ENCODE measurements at regions not wholly inside any gene's neighbourhood (a gene's known extent, or its start where the extent isn't known, plus 50 kb on each side); places are given as distances from the start of the nearest gene placed in this dataset.
"Not testable (repeated sequence)": the region's sequence is repeated elsewhere in the genome, so short reads cannot be mapped to it uniquely, and the experiment has no call there.

- FAIRE-seq: no peak
- DNase-seq (ENCODE audit: extremely low spot score, insufficient read length, low read depth): no peak
Observed at GRCh38 chr6:144690666-144691065, 405.5 kb downstream of the UTRN start.

GRCh38 chr6:144692050-144692449, 406.9 kb downstream of the UTRN start:
- not testable (repeated sequence) for DNase-seq (ENCODE audit: extremely low spot score, insufficient read length, low read depth); FAIRE-seq

GRCh38 chr6:144695858-144696533, 410.9 kb downstream of the UTRN start:
- FAIRE-seq: no peak
- DNase-seq (ENCODE audit: extremely low spot score, insufficient read length, low read depth): no peak

- no peak for DNase-seq (ENCODE audit: extremely low spot score, insufficient read length, low read depth)
- no peak for FAIRE-seq
Observed at GRCh38 chr6:144696610-144697368, 411.7 kb downstream of the UTRN start.

GRCh38 chr6:144697369-144697760, 412.2 kb downstream of the UTRN start:
- FAIRE-seq (no peak), DNase-seq (ENCODE audit: extremely low spot score, insufficient read length, low read depth) (no peak)

GRCh38 chr6:144697801-144698200, 412.7 kb downstream of the UTRN start:
- no peak for DNase-seq (ENCODE audit: extremely low spot score, insufficient read length, low read depth)
- FAIRE-seq: no peak

GRCh38 chr6:144702781-144703180, 417.6 kb downstream of the UTRN start:
- FAIRE-seq (no peak), DNase-seq (ENCODE audit: extremely low spot score, insufficient read length, low read depth) (no peak)

- FAIRE-seq: no peak
- DNase-seq (ENCODE audit: extremely low spot score, insufficient read length, low read depth): no peak
Observed at GRCh38 chr6:144710207-144710606, 425.1 kb downstream of the UTRN start.

GRCh38 chr6:144711661-144712060, 426.5 kb downstream of the UTRN start:
- DNase-seq (ENCODE audit: extremely low spot score, insufficient read length, low read depth) (no peak), FAIRE-seq (no peak)

GRCh38 chr6:144712541-144712940, 427.4 kb downstream of the UTRN start:
- FAIRE-seq: no peak
- DNase-seq (ENCODE audit: extremely low spot score, insufficient read length, low read depth): no peak

GRCh38 chr6:144714021-144714712, 429.0 kb downstream of the UTRN start:
- FAIRE-seq (no peak), DNase-seq (ENCODE audit: extremely low spot score, insufficient read length, low read depth) (no peak)

- FAIRE-seq (peak; percentile 21), DNase-seq (ENCODE audit: extremely low spot score, insufficient read length, low read depth) (no peak)
Observed at GRCh38 chr6:144715344-144715743, 430.2 kb downstream of the UTRN start.

GRCh38 chr6:144718431-144718830, 433.3 kb downstream of the UTRN start:
- no peak for FAIRE-seq
- DNase-seq (ENCODE audit: extremely low spot score, insufficient read length, low read depth): no peak

- DNase-seq (ENCODE audit: extremely low spot score, insufficient read length, low read depth) (no peak), FAIRE-seq (no peak)
Observed at GRCh38 chr6:144721232-144721631, 436.1 kb downstream of the UTRN start.

- DNase-seq (ENCODE audit: extremely low spot score, insufficient read length, low read depth) (no peak), FAIRE-seq (no peak)
Observed at GRCh38 chr6:144722154-144722737, 437.1 kb downstream of the UTRN start.

- FAIRE-seq (no peak), DNase-seq (ENCODE audit: extremely low spot score, insufficient read length, low read depth) (no peak)
Observed at GRCh38 chr6:144722925-144723324, 437.8 kb downstream of the UTRN start.

- FAIRE-seq: no peak
- no peak for DNase-seq (ENCODE audit: extremely low spot score, insufficient read length, low read depth)
Observed at GRCh38 chr6:144723431-144723830, 438.3 kb downstream of the UTRN start.

- FAIRE-seq (no peak), DNase-seq (ENCODE audit: extremely low spot score, insufficient read length, low read depth) (no peak)
Observed at GRCh38 chr6:144724818-144725217, 439.7 kb downstream of the UTRN start.

- FAIRE-seq (peak; percentile 76), DNase-seq (ENCODE audit: extremely low spot score, insufficient read length, low read depth) (no peak)
Observed at GRCh38 chr6:144725736-144726522, 440.8 kb downstream of the UTRN start.

- FAIRE-seq: peak; percentile 29
- DNase-seq (ENCODE audit: extremely low spot score, insufficient read length, low read depth): no peak
Observed at GRCh38 chr6:144728804-144729203, 443.7 kb downstream of the UTRN start.
